Heart left ventricle (tissue), 13 donors: ENCODE measurements at regions not wholly inside any gene's neighbourhood (a gene's known extent, or its start where the extent isn't known, plus 50 kb on each side); places are given as distances from the start of the nearest gene placed in this dataset.

Source experiments
- POLR2A ChIP-seq, 2 donors: fragments of 450-650 bp; IDR thresholded peaks; one replicate each; pipeline ENCODE4 v1.6.1; 2017; ENCODE audit warnings: antibody characterized with exemption in 2 of 2, mild to moderate bottlenecking in 2 of 2, moderate library complexity in 2 of 2
- TF ChIP-seq, protein P1 (sequence below), 12 donors: fragments of 200-600 bp; sonication (generic) in 4 of 12; IDR thresholded peaks; one replicate each; pipeline versions ENCODE4 v1.5.0 to v1.8.0; 2018 to 2022; ENCODE audit warnings: antibody characterized with exemption in 12 of 12, mild to moderate bottlenecking in 5 of 12
- donor health status: ischemic (EF 13 %, LVEDD 7.1; RV severe dilation, severe dysfunction).
- donor health status: DM: no; HTN: yes; CAD: no.
- donor health status: DM: no; HTN: no; CAD: no.
- donor health status: ischemic (EF 25% LVEDD 6.9; RV normal size, moderate dysfunction).
- donor health status: ischemic (EF 25% LVEDD 5.7; RV mildly dilated, moderate dysfunction).
- donor health status: ischemic (EF 35%, LVEDD 5.7; RV mildly dilated, moderate dysfunction).
- donor health status: nonischemic (EF 11% LVEDD 7.7; RV severe dilation, severe dysfunction).
- donor health status: DM: yes; HTN: yes; CAD: no.
- donor health status: PGD.
- donor health status: ischemic (EF 29% LVEDD 5.4; RV normal size, mild dysfunction).
- donor health status: nonischemic (EF 23%, LVEDD 6.1; RV moderate dilation, normal function).

DNA sequence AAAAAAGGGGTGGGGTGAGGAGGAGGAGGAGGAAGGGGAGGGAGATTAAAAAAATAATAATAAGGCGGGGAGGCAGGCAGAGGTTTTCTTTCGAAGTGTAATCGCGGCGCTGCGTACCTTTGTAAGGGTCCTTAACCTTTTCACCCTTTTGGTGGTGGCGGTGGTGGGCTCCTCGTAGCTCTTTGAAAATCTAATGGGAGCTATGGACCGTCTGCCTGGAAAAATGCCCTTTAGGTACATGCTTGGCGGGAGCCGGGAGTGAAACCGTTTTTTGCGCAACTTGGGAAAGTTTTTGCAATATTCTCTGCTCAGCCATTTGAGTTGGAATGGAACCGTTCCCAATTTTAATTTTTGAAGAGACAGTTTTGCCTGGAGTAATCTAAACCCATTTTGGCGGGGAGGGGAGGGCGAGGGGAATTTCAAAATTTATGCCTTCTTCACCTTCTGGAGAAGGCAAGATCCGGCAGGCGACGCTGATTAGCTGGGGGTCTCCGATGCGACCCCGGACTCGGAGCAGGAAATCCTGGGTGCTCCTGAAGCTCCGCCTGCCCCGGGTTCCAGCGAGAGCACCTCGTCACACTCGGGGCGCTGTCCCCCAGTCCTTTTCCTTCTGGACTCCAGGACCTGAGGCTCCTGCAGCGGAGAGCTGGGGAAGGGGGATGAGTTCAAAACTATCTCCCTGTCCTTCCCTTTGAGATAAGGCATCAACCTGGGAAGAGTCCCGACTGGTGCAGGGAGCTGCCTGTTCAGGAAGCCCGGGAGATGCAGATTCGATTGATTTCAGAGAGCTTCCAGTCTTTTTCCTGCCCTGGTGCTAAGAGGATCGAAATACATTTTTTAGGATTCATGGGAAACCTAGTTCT lies 74.6 kb upstream of the TBX5 start:
- TF ChIP-seq, protein P1, sequence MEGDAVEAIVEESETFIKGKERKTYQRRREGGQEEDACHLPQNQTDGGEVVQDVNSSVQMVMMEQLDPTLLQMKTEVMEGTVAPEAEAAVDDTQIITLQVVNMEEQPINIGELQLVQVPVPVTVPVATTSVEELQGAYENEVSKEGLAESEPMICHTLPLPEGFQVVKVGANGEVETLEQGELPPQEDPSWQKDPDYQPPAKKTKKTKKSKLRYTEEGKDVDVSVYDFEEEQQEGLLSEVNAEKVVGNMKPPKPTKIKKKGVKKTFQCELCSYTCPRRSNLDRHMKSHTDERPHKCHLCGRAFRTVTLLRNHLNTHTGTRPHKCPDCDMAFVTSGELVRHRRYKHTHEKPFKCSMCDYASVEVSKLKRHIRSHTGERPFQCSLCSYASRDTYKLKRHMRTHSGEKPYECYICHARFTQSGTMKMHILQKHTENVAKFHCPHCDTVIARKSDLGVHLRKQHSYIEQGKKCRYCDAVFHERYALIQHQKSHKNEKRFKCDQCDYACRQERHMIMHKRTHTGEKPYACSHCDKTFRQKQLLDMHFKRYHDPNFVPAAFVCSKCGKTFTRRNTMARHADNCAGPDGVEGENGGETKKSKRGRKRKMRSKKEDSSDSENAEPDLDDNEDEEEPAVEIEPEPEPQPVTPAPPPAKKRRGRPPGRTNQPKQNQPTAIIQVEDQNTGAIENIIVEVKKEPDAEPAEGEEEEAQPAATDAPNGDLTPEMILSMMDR (IDR thresholded peaks at IDR 0.05): no peak
- no peak for TF ChIP-seq POLR2A (IDR thresholded peaks at IDR 0.05)
